RWPE1 (cell line): ENCODE measurements at regions not wholly inside any gene's neighbourhood (a gene's known extent, or its start where the extent isn't known, plus 50 kb on each side); places are given as distances from the start of the nearest gene placed in this dataset.
A peak's percentile ranks its signal among the peaks of the same experiment; 100 is the strongest.

Experiments used
- CTCF ChIA-PET: fragments of 350-600 bp; sonication (Branson Sonifier 250); formaldehyde crosslinking; extraction: SDS; loops from one replicate; lab custom pipeline; 2021; lab: Yijun Ruan, JAX
- POLR2A ChIA-PET: fragments of 400-600 bp; formaldehyde crosslinking; extraction: SDS; loops from one replicate; lab custom pipeline; 2020; ENCODE audit warnings: antibody characterized with exemption; ENCODE audit not compliant: low non-redundant PET; lab: Yijun Ruan, JAX
- DNase-seq: peaks from one replicate; pipeline ENCODE4 v3.0.0; 2012; ENCODE audit warnings: low spot score
- H3K27ac ChIP-seq: fragments of 450-650 bp; 2 replicates; pipeline ENCODE4 v1.5.1; 2017
- TF ChIP-seq, protein P1 (sequence below): fragments of 450-650 bp; conservative IDR thresholded peaks from 2 replicates; pipeline ENCODE4 v1.5.1; 2017; ENCODE audit warnings: low read depth, mild to moderate bottlenecking

DNA sequence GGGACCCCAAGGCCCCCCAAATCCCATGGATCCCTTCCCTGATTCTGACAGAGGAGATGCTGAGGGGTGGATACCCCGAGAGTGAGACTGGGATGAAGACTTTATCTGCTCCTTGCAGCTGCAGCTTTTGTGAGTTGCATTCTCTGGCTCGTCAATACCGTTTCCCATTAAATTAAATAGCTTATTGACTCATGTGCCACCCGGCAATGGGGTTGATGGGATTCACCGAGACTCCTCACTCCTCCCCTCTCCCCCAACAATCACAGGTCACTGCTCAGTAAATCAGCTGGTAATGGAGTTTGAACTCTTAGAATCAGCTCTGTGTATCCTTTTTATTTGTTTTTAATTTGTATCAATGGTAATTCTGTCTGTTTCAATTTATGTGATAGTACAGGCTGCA, 337.5 kb upstream of the PLXNA2 start:
- TF ChIP-seq, protein P1, sequence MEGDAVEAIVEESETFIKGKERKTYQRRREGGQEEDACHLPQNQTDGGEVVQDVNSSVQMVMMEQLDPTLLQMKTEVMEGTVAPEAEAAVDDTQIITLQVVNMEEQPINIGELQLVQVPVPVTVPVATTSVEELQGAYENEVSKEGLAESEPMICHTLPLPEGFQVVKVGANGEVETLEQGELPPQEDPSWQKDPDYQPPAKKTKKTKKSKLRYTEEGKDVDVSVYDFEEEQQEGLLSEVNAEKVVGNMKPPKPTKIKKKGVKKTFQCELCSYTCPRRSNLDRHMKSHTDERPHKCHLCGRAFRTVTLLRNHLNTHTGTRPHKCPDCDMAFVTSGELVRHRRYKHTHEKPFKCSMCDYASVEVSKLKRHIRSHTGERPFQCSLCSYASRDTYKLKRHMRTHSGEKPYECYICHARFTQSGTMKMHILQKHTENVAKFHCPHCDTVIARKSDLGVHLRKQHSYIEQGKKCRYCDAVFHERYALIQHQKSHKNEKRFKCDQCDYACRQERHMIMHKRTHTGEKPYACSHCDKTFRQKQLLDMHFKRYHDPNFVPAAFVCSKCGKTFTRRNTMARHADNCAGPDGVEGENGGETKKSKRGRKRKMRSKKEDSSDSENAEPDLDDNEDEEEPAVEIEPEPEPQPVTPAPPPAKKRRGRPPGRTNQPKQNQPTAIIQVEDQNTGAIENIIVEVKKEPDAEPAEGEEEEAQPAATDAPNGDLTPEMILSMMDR, result no peak
- no peak for DNase-seq
- ChIA-PET POLR2A (no interaction called here), CTCF (no interaction called here)
- H3K27ac ChIP-seq, result no peak overlapping the region

DNA sequence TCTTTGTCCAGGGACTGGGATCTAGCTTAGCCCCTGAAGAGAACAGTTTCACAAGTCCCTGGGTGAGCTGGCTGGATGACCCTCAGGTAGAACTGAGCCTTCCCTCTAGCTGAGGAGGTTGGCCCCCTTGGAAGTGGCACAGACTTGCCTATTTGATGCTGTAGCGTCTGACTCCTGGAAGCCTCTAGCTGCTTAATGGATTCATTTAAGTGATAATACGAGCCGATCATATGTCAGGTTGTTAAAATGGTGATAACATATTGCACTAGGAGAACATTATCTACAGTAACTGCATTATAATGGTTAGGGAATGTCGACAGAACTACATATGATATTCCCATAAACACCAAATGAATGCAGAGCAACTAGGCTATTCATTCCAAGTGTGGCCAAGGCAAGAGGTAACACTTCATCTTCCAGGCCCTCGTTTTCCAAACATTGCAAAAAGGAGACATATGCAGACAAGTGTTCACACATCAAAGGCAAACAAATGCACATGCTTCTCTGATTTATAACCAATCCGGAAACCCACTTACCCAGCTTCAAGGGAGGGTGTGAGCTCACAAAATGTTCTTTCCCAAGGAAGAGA, 340.1 kb upstream of the PLXNA2 start:
- no peak overlapping the region for H3K27ac ChIP-seq
- ChIA-PET POLR2A (no interaction called here), CTCF (interaction anchor here (0.8 kb wide), 1 partner anchor 14 kb away, joined by 3 read pairs; no protein-coding TSS in a partner anchor)
- TF ChIP-seq, protein P1, result no peak
- DNase-seq, result no peak

DNA sequence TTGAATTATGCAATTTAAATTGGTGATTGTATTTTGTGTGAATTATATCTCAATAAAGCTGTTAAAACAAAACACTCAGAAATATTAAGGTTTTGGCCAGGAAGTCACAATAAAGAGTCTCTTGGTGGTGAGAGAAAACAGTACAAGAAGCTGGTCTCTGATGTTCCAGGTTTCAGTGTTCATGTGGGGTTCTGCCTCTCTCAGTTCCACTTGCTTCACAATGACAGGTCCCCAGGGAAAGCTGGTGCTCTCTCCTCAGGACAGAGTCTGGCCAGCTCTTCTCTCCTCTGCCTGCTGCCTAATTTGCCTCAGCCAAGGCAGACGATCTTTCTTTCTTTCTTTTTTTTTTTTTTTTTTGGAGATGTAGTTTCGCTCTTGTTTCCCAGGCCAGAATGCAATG, 342.9 kb upstream of the PLXNA2 start:
- ChIA-PET CTCF (interaction anchor here (0.6 kb wide), 1 partner anchor 31 kb away, joined by 3 read pairs; no protein-coding TSS in a partner anchor), POLR2A (no interaction called here)
- H3K27ac ChIP-seq, result no peak overlapping the region
- DNase-seq, result no peak
- TF ChIP-seq, protein P1, result no peak

DNA sequence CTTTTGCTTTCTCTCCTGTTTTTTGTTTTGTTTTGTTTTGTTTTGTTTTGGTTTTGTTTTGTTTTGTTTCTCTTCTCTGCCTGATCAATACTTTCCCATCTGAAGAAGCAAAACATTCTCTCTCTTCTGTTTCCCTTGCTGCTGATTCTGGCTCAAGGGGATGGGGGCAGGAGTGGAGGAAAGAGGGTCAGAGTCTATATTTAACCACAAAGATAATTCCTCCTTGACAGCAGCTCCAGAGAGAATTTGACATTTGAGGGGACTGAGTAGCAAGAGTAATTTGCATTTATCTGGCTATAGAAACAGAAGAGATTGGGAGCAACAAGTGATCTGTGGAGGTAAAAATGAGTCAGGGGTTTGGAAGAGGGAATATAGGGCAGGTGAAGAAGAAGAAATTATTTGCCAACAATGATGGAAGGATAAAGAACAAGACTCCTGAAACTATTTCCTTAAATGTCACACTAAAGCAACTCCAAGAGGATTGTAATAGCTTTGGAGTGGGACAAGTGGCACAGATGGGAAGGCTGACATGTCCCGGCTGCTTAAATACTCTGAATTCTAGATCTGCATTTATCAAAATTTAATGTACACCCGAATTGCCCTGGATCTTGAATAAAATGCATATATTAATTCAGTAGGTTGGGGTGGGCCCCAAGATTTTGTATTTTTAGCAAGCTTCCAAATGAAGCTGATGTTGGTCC, 349.3 kb upstream of the PLXNA2 start:
- TF ChIP-seq, protein P1, result no peak

DNA sequence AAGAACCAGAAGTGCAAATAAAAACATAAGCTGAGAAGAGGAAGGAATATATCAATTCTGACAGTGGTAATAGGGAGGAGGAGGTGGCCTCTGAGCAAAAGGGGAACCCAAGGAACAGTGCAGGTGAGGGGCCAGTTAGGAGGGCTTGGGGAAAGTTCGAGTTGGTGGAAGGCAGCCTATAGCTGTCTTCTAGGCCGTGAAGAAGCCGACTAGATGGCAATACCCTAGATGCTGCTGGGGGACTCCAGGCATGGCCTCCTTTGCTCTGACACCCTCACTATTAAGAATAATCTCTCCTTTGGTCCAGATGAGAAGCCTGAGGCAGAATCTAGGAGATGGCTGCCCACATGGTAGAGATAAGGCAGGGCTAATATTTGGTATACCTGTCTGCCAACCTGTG, 351.1 kb upstream of the PLXNA2 start:
- ChIA-PET POLR2A (no interaction called here), CTCF (no interaction called here)
- H3K27ac ChIP-seq, result no peak overlapping the region
- no peak for DNase-seq
- TF ChIP-seq, protein P1, result no peak

More for the DNA sequence above, 349.3 kb upstream of the PLXNA2 start:
- CTCF ChIA-PET, result no interaction called here
- POLR2A ChIA-PET, result no interaction called here
- no peak for DNase-seq
- H3K27ac ChIP-seq, result no peak overlapping the region

DNA sequence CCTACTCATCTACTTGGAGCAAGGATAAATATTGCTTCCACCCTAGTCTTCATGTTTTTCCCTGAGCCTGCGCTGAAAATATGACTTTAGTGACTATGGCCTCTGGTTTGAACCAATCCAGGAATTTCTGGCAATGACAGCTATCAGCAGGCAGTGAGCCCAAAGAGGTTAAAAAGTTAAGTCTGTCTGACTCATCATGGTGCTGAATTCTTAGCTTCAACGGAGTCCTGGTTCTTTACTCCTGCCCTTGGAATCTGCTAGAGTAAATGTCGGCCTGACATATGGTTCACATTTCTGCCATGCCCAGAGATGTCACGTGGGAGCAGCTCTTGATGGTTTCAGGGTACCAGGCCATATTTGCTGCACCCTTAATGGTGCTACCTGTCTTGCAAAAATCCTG, 351.6 kb upstream of the PLXNA2 start:
- ChIA-PET POLR2A (no interaction called here), CTCF (interaction anchor here (0.8 kb wide), 1 partner anchor 412 kb away, joined by 3 read pairs; no protein-coding TSS in a partner anchor)
- TF ChIP-seq, protein P1, result no peak
- DNase-seq, result peak; percentile 10
- no peak overlapping the region for H3K27ac ChIP-seq
